ENCODE measurements at regions not wholly inside any gene's neighbourhood (a gene's known extent, or its start where the extent isn't known, plus 50 kb on each side); places are given as distances from the start of the nearest gene placed in this dataset.

DNA sequence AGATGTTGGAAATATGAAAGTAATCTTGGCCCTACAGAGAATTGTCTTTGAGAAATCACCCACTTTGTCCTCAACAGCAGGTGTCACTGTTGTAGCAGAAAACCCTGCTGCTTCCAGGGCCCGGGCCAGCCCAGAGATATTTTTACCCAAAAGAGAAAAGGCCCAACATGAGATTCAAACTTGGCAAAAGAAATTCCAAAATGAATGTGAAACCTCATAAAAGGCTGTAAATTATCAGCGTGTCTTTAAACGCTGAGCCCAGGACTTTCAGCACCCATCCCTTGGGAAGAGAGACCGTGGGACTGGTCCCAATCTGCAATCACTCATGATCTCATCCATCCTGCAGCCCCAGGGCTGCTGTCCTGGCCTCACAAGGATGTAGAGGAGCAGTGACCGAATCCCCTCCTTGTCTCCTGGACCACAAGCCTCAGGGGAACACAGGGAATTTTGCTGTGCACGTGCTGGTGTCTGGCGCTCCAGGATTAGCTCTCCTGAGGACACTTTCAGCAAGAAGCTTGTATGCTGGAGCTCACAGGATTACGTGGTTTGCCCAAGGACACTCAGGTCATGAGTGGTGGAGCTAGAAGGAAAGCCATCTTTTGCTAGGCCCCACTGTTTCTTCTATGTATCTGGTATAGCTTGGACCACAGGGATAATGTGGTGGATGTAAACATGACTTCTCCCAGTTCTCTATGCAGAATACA, 202.1 kb downstream of the RNF144A start (continued):
- TF ChIP-seq, protein P1, sequence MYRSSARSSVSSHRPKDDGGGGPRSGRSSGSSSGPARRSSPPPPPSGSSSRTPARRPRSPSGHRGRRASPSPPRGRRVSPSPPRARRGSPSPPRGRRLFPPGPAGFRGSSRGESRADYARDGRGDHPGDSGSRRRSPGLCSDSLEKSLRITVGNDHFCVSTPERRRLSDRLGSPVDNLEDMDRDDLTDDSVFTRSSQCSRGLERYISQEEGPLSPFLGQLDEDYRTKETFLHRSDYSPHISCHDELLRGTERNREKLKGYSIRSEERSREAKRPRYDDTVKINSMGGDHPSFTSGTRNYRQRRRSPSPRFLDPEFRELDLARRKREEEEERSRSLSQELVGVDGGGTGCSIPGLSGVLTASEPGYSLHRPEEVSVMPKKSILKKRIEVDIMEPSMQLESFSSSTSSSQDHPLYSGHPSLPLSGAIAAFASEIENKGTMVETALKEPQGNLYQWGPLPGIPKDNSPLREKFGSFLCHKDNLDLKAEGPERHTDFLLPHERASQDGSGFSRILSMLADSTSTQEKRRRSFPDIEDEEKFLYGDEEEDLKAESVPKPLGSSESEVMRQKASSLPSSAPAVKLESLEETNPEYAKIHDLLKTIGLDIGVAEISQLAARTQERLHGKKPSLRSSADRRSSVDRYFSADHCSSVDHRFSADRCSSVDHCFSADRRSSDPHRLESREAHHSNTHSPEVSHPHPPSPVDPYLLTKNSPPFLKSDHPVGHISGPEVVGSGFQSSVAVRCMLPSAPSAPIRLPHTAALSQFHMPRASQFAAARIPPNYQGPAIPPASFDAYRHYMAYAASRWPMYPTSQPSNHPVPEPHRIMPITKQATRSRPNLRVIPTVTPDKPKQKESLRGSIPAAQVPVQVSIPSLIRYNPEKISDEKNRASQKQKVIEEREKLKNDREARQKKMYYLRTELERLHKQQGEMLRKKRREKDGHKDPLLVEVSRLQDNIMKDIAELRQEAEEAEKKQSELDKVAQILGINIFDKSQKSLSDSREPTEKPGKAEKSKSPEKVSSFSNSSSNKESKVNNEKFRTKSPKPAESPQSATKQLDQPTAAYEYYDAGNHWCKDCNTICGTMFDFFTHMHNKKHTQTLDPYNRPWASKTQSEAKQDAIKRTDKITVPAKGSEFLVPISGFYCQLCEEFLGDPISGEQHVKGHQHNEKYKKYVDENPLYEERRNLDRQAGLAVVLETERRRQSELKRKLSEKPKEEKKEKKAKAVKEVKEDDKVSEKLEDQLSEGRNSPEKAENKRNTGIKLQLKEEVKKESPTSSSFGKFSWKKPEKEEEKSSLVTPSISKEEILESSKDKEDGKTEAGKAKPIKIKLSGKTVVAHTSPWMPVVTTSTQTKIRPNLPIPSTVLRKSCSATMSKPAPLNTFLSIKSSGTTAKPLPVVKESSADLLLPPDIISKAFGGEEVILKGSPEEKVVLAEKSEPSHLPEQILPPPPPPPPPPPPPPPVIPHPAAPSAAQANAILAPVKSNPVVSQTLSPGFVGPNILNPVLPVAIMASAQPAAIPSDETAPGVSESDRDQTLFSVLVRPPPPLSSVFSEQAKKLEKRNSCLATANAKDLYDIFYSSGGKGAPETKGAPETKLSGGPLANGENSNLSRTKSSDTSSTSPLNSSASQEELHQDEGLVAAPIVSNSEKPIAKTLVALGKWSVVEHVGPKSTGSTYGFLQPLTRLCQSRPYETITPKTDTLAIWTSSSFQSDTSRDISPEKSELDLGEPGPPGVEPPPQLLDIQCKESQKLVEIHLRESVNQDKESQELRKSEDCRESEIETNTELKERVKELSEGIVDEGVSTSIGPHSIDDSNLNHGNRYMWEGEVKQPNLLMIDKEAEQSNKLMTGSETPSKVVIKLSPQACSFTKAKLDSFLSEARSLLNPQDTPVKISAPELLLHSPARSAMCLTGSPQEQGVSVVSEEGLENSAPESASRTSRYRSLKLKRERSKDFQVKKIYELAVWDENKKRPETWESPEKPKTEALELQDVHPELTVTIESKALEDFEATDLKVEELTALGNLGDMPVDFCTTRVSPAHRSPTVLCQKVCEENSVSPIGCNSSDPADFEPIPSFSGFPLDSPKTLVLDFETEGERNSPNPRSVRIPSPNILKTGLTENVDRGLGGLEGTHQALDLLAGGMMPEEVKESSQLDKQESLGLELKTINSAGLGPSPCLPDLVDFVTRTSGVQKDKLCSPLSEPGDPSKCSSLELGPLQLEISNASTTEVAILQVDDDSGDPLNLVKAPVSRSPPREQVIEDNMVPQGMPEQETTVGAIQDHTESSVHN (IDR thresholded peaks at IDR 0.05; ENCODE audit: borderline replicate concordance in 1 of 2, low read depth in 1 of 2) = no peak
- TF ChIP-seq, protein P2, sequence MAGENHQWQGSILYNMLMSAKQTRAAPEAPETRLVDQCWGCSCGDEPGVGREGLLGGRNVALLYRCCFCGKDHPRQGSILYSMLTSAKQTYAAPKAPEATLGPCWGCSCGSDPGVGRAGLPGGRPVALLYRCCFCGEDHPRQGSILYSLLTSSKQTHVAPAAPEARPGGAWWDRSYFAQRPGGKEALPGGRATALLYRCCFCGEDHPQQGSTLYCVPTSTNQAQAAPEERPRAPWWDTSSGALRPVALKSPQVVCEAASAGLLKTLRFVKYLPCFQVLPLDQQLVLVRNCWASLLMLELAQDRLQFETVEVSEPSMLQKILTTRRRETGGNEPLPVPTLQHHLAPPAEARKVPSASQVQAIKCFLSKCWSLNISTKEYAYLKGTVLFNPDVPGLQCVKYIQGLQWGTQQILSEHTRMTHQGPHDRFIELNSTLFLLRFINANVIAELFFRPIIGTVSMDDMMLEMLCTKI (IDR thresholded peaks at IDR 0.05; ENCODE audit: partially characterized antibody) = no peak
- TF ChIP-seq MIER1 (IDR thresholded peaks at IDR 0.05; ENCODE audit: low read depth) = no peak

All from K562 (cell line).